ENCODE measurements at regions not wholly inside any gene's neighbourhood (a gene's known extent, or its start where the extent isn't known, plus 50 kb on each side); places are given as distances from the start of the nearest gene placed in this dataset.

DNA sequence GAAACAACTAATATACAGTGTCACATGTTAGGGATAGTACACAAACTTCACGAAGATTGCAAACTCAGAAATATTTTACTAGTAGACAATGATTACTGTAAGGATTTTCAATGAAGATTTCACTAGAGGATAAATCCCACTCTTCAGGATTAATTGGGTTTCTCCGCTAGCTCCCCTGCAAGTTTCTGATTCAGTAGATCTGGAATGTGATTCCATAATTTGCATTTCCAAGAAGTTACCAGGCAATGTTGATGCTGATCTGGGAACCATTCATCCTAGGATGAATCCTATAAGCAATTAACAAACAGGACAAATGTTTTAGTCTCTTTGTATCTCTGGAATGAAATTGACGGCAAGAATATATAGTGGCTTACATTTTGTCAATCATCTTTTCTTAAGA is 272.4 kb downstream of the ALX1 start:
- H3K4me3 ChIP-seq (ENCODE audit: low read depth, low read length), result no peak overlapping the region
- no peak for DNase-seq (ENCODE audit: low read depth, low spot score)
- TF ChIP-seq, protein P1, sequence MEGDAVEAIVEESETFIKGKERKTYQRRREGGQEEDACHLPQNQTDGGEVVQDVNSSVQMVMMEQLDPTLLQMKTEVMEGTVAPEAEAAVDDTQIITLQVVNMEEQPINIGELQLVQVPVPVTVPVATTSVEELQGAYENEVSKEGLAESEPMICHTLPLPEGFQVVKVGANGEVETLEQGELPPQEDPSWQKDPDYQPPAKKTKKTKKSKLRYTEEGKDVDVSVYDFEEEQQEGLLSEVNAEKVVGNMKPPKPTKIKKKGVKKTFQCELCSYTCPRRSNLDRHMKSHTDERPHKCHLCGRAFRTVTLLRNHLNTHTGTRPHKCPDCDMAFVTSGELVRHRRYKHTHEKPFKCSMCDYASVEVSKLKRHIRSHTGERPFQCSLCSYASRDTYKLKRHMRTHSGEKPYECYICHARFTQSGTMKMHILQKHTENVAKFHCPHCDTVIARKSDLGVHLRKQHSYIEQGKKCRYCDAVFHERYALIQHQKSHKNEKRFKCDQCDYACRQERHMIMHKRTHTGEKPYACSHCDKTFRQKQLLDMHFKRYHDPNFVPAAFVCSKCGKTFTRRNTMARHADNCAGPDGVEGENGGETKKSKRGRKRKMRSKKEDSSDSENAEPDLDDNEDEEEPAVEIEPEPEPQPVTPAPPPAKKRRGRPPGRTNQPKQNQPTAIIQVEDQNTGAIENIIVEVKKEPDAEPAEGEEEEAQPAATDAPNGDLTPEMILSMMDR (IDR thresholded peaks at IDR 0.05; ENCODE audit: insufficient read depth, low read length, missing control alignments), result no peak
- ChIA-PET POLR2A (no interaction called here), CTCF (no interaction called here)

DNA sequence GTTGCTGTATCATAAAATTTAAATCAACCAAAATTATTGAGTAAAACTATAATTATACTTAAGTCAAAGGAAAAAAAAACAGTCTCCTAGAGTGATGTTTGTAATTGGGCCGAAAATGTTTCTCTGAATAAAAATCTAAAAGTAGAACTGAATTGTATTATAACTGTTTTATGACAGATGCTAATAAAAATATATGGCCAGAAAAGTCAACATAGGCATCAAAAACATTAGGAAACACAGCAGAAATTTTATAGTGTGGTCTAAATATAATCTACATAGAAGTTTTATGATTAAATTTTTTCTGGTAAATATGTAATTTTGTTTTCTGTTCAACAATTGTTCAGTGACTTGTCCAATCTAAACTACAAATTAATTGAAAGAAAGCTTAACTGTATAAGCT is 277.8 kb downstream of the ALX1 start:
- TF ChIP-seq, protein P1 (IDR thresholded peaks at IDR 0.05; ENCODE audit: insufficient read depth, low read length, missing control alignments), result no peak
- POLR2A ChIA-PET, result no interaction called here
- no peak overlapping the region for H3K4me3 ChIP-seq (ENCODE audit: low read depth, low read length)
- DNase-seq (ENCODE audit: low read depth, low spot score), result no peak
- CTCF ChIA-PET, result interaction anchor here (2.0 kb wide), 1 partner anchor 19 kb away, joined by 6 read pairs; no protein-coding TSS in a partner anchor

- H3K4me3 ChIP-seq (ENCODE audit: low read depth, low read length), result no peak overlapping the region
- no peak for DNase-seq (ENCODE audit: low read depth, low spot score)
- POLR2A ChIA-PET, result no interaction called here
- TF ChIP-seq, protein P1 (IDR thresholded peaks at IDR 0.05; ENCODE audit: insufficient read depth, low read length, missing control alignments), result no peak
- CTCF ChIA-PET, result interaction anchor here (2.0 to 3.2 kb wide), 2 partner anchors 18 to 309 kb away, joined by 6 to 10 read pairs; no protein-coding TSS in a partner anchor
Measured at GRCh38 chr12:85558684-85559083, 277.5 kb downstream of the RASSF9 start.

DNA sequence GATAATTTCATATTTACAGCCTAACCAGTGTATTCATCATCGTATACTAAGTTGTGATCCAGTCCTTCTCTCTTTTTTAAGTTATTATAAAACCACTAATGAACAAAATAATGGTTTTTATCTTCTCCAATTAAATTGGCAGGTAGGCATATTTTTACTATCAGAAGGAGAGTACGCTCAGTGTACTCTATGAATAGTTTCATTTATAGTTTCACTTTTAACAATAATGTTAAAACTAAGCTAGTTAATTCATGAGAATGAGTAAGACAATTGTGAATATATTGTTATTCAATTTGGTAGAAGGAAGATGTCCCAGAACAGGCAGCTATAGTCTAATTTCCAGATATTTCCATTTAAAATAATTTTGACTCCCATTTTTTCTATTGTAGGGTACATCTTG is 277.1 kb downstream of the RASSF9 start:
- TF ChIP-seq, protein P1 (IDR thresholded peaks at IDR 0.05; ENCODE audit: insufficient read depth, low read length, missing control alignments), result no peak
- CTCF ChIA-PET, result interaction anchor here (2.0 to 3.2 kb wide), 2 partner anchors 17 to 308 kb away, joined by 6 to 10 read pairs; no protein-coding TSS in a partner anchor
- DNase-seq (ENCODE audit: low read depth, low spot score), result no peak

DNA sequence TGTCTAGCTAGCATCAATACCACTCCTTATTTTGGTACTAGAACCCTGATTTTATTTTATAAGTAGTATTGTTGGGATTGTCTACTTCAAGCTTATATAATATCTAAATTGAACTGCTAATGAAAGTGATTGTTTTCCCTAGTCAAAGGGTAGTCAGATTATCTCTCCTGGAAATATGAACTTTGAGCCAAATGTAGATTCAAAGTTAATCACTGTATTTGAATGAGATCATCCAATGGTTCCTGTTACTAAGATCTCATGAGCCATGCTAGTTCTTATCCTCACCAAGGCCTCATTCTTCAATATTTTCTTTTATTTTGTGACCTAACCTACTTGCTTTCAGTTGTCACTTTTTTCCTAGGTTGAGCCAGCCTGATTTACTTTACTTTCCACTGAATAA is 276.7 kb downstream of the RASSF9 start:
- ChIA-PET CTCF (interaction anchor here (2.0 to 3.2 kb wide), 2 partner anchors 17 to 308 kb away, joined by 6 to 10 read pairs; no protein-coding TSS in a partner anchor), POLR2A (no interaction called here)
- TF ChIP-seq, protein P1 (IDR thresholded peaks at IDR 0.05; ENCODE audit: insufficient read depth, low read length, missing control alignments), result no peak
- no peak overlapping the region for H3K4me3 ChIP-seq (ENCODE audit: low read depth, low read length)
- no peak for DNase-seq (ENCODE audit: low read depth, low spot score)

More for the DNA sequence above, 277.1 kb downstream of the RASSF9 start:
- no peak overlapping the region for H3K4me3 ChIP-seq (ENCODE audit: low read depth, low read length)
- POLR2A ChIA-PET, result no interaction called here

- DNase-seq (ENCODE audit: low read depth, low spot score), result no peak
Measured at GRCh38 chr12:85562765-85563164, 273.4 kb downstream of the RASSF9 start.

More at GRCh38 chr12:85562765-85563164, 273.4 kb downstream of the RASSF9 start:
- TF ChIP-seq, protein P1 (IDR thresholded peaks at IDR 0.05; ENCODE audit: insufficient read depth, low read length, missing control alignments), result no peak
- POLR2A ChIA-PET, result no interaction called here
- no peak overlapping the region for H3K4me3 ChIP-seq (ENCODE audit: low read depth, low read length)
- CTCF ChIA-PET, result interaction anchor here (1.3 to 1.6 kb wide), 2 partner anchors 10 to 304 kb away, joined by 3 to 6 read pairs; no protein-coding TSS in a partner anchor

All from AG04449 (cell line).